NAMALWA (cell line): ENCODE measurements at regions not wholly inside any gene's neighbourhood (a gene's known extent, or its start where the extent isn't known, plus 50 kb on each side); places are given as distances from the start of the nearest gene placed in this dataset.
"Not testable (repeated sequence)": the region's sequence is repeated elsewhere in the genome, so short reads cannot be mapped to it uniquely, and the experiment has no call there.

Source experiments
- DNase-seq: peaks from one replicate; pipeline ENCODE4 v3.0.0-alpha.2; 2015; ENCODE audit warnings: low spot score

DNA sequence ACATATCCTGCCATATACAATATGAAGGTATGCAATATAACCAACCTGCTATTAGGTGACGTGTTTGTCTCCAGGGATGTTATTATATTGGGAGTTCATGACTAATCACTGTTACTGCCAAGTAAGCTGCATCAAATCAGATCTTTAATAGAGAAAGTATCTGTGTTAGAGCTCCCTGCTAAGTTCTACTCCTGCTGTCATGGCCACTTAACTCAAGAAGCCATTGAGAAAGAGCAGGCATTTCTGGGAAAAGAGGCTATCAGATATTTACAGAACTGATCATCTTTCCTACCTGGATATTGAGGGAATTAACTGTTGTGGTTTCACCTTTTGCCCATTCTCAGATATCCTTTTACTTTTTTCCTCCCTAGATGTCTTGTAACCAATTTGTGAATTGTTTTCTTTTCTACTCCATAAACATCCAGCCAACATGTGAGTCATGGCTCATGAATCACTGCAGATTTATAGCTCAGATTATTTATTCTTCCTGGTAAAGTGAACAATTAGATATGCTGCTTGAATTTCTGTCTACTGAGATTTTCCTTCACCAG, 634.8 kb upstream of the FAM174A start:
- no peak for DNase-seq

- no peak for DNase-seq
Observed at GRCh38 chr5:99879791-99880511, 655.2 kb upstream of the FAM174A start.

GRCh38 chr5:99878830-99879229, 656.3 kb upstream of the FAM174A start:
- DNase-seq = no peak

DNA sequence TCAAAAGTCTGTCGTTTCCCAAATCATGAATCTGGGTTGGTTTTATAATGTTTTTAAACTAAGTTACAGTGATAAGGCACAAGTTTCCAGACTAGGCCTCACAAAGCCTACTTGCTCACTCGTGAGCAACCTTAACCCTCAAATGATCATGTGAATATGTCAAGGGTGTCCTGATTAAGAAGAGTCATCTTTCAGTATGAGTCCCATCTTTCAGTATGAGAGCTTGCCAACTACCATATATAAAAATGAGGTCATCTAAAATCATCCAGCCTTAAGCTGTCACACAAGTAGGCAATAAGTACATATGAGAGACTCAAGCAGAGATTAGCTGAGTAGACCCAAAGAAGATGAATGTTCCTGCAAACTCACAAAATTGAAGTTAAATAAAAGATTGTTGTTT, 668.4 kb upstream of the FAM174A start:
- DNase-seq = no peak

- DNase-seq = no peak
Observed at GRCh38 chr5:99865159-99865558, 670.0 kb upstream of the FAM174A start.

GRCh38 chr5:99835791-99836190, 699.4 kb upstream of the FAM174A start:
- DNase-seq = no peak

- no peak for DNase-seq
Observed at GRCh38 chr5:99827136-99827535, 708.0 kb upstream of the FAM174A start.

DNA sequence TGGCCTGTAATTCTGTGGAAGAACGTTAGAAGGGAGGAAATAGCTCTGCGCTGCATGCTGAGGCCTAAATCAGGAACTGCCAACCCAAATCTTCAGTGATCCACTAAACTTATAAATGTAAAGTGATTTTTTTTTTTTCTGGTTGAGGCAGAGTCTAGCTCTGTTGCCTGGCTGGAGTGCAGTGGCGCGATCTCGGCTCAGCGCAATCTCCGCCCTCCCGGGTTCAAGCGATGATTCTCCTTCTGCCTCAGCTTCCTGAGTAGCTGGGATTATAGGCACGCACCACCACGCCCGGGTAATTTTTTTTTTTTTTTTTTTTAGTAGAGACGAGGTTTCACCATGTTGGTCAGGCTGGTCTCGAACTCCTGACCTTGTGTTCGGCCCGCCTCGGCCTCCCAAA, 717.4 kb upstream of the FAM174A start:
- DNase-seq = no peak

DNA sequence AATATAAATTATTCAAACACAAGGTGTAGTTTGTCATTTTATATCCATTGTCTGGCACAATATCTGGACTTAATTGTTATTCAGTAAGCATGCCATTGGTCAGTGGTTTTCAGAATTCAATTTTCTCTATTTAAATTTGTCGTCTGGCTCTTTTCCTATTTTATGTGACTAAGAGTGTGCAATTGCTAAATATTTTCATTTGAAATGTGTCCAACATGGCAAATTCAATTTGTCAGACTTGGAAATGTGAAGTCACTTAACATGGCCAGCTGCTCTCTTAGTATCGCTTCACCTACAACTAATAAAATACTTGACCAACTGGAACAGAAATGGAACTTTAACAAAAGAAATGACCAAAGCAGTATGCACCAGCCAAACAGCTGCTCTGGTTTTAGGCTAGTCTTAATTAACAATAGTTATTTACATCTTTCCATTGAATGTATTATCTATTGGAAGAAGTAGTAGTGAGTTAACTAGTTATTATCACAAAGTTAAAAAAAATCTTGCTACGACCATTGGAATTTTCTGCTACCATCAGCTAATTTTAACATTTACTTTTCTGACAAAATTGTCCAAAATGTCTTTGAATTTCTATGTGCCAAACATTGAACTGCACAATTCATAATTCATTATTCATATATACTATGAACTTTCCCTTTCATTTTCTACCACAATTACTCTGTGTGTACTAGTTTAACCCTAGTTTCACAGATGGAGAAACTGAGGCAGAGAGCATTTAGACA, 720.7 kb upstream of the FAM174A start:
- DNase-seq = no peak

GRCh38 chr5:99808657-99809230, 726.4 kb upstream of the FAM174A start:
- no peak for DNase-seq

DNA sequence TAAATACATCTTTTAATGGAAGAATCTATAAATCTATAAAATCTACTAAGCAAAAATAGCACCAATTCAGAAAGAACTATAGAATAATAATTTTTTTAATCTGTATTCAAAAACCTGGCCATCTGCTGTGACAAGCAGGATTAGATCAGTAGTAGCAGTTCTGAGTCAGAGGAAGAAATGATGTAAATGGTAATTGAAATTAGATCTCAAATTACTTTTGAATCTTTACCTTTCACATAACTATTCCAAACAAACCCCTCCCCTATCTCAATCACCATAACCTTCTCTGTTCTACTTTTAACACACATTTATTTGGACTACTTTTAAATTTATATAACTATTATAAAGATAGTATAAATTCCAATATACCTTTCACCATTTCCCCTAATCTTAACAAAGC, 727.8 kb upstream of the FAM174A start:
- DNase-seq = no peak

DNA sequence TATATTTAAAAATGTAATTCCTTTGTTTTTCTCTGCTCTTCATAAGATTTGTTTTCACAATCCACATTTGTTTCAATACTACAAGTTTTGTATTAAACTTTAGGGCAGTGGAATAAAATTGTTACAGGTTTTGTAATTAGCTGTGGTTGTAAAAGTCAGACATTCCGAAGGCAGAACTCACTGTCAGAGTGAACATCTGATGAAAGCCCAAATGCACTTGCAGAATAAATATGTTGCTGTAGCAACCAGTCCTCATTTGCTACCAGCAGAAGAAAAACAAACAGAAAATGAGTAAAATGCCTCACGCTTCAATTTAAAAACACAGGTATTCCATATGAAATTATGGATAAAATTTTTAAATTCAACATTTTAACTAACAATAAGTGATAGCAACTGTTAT, 740.1 kb upstream of the FAM174A start:
- no peak for DNase-seq

DNA sequence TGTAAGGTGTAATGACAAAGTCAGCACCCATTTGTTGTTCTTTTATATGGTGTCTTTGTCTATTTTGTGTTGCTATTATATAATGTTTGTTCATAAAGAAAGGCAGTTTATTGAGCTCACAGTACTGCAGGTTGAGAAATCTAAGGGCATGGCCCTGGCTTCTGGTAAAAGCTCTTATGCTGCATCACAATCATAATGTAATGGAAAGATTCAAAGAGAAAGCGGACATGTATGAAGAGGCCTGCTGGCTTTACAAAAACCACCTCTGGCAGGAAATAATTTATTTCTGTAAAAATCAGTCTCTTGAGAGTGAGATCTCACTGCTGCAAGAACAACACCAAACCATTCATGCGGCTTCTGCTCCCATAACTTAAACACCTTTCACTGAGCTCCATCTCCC, 746.7 kb upstream of the FAM174A start:
- no peak for DNase-seq

DNA sequence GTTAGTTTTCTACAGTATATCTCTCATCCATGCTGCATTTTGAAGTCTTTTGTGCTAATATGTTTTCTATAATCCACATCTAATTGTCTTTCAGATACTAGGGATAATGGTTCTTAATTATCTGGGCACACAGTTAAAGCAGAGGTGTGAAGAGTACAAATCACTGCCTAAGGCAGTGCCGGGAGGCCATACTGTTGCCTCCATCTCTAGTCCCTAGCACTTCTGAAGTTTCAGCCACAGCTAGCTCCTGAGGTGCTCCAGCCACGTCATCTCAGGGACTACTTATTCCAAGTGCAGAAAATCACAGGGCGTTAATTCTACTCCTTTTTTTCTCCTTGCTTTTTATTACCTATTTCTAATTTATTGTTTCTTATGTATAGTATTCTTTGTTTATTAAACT, 760.0 kb upstream of the FAM174A start:
- no peak for DNase-seq

DNA sequence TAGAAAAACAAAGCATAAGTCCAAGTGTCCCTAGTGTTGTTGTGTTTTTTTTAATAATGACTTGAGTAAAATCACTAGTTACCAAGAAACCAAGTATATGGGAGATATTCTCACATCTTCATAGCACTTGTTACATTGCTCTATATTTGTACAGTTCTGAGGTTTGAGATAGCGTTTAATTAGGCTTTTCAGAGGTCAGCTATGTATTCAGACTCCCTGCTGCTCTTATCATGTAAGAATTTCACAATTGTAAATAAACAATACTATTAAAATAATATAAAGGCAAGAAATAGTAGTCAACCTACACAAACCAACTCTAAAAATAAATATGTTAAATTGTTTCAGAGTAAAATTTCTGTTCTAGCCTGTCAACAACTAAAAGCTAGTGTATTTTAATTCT, 761.9 kb upstream of the FAM174A start:
- DNase-seq = no peak

DNA sequence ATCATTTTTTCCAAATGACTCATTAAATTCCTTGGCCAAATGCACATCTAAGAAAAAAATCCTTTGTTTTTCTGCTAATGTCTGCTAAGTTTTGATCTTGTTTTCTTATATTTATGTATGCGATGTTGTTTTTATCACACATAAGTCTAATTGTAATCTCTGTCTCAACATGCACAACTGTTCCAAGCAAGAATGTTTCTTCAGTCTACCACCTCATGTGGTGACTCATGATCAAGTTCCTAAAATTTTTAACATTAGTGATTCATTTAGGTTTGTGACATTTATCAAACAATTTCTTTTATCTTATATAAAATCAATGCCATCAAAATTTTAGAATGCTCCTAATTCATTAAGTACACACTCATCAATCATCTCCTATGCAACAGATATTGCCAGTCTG, 763.9 kb upstream of the FAM174A start:
- DNase-seq = no peak

GRCh38 chr5:99765011-99765410, 770.2 kb upstream of the FAM174A start:
- no peak for DNase-seq

- DNase-seq = no peak
Observed at GRCh38 chr5:99763021-99763774, 772.0 kb upstream of the FAM174A start.

- DNase-seq = no peak
Observed at GRCh38 chr5:99747342-99747741, 787.8 kb upstream of the FAM174A start.

DNA sequence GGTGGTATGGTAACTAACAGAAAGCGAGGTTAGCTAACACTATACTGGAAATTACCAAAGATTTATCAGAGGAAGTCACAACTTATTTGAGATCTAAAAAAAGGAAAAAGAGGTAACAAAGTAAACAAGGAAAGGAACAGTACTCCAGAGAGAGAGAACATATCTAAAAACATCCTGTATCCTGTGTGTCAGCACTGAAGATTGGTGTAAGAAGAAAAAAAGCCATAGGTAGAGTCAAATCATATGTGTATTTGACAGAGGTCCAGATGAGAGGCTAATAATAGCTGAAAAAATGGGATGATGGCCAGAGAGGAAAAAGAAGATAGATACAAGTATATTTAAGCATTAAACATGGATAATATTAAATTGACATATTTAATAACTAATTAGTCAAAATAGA, 802.0 kb upstream of the FAM174A start:
- not testable (repeated sequence) for DNase-seq

DNA sequence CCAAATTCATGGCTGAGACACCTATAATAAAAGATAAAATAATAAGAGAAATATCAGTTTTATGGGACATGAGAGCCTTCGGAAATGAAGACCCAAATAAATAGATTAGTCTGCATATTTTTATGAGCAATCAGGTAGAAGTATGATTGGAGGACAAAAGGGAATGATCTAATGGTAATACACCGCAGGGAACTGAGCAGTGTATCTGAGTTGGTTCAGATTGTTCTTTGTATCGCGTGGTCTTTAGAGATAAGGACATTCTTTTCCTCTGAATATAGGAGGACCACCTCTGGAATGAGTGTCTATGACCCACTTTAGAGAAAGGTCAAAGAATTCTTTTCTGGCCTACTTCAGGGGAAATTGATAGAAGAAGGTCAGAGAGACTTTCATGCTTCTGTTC, 801.8 kb upstream of the CHD1 start:
- DNase-seq = not testable (repeated sequence)

DNA sequence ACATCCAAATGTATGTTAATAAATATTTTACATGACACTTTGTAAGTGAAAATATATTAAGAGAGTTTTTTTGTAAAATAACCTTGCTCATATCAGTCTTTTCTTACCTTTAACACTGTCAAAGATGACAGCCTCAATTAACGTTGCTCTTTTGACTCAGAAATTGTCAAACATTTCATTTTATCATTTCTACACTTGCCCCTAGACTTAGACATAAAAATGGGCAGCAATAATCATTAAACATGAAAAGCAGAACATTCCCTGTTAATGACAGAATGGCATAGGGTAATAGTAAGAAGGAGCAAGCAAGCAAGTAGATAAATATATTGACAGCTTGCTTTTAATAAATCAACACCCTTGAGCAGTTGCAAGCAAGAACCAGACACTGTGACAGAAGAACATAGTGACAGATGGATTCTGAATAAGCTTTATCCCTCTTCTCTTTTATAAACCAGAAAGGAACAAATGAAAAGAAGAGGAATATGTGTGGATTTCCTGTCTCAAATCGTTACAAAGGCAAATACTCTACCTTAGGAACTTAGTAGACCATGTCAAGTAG, 796.0 kb upstream of the CHD1 start:
- DNase-seq = no peak
